GM18861 (cell line): ENCODE measurements at regions not wholly inside any gene's neighbourhood (a gene's known extent, or its start where the extent isn't known, plus 50 kb on each side); places are given as distances from the start of the nearest gene placed in this dataset.

ENCODE experiments used
- ATAC-seq: cut with Tn5 transposase; IDR thresholded peaks from one replicate; pipeline ENCODE4 v1.9.1; 2021; ENCODE audit not compliant: unreplicated experiment

DNA sequence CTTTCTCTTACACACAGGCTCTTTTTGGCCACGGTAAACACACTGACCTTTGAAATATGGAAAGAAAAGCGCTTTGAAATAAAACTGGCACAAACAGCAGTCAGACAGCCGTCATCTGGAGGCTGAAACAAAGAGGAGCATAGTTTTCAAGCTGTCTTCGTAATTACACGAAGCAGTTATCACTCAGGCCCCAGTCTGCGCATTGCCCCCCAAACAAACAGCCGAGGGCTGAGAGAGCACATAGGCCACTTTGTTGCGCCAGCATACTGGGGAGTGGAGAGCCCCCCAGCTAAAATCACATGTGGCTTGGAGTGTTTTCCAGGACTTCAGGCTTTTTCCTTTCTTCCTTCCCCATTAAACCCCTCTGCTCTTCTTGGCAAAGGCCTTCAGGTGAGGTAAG is 142.9 kb upstream of the BTG1 start:
- ATAC-seq: no peak

DNA sequence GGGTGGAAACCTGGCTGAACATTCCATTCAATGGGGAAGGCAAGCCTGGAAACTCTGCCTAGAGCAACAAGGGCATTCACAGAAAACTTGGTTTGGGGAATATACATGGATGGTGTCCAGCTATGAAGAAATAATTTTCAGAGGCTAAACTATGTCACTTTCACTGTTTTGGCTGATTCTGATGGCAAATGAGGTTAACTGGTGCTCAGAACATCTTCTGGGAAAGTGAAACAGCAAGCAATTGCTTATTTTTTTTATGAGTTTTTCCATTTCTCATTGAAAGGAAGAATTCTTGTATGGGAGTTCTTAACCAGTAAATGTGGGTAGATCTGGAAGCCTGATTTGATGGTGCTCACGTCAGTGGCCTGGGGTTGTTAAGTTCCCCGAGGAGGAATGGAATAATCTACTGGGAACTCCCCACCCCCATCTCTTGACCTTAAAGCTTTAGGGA is 132.8 kb upstream of the BTG1 start:
- ATAC-seq: no peak

DNA sequence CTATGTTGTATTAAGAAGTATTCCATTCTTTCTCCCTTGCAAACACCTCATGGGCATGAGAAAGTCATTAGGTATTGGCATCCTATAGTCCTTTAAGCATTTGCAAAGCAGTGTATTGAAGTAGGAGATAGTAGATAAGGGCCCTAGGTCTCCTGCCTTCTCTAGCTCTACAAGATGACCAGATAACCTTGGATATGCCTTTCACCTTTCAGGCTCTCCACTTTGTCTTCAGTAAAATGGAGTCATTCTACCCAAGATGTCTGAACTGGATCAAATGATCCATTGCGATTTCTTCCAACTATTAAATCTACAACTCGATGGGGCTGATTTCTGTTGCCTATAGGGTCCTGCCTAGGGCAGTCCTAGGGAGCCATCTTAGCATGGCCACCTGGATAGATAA is 132.1 kb upstream of the BTG1 start:
- no peak for ATAC-seq

DNA sequence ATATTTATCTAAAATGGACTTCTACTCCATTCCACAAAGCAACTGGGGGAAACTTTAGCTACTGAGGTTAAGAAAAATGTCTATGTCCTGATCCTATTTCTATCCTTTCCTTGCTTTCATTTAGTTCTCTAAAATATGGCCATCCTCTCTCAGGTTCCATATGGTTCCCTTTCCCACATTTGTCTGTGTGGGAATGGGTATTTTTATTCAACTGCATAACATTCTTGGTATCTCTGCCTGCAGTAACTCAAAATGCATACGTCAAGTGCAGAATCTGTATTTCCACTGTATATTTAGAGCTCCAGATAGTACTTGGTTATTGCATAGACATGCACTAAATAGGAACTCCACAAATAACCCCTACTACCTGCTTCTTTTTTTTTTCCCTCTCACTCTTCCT is 130.6 kb upstream of the BTG1 start:
- no peak for ATAC-seq

DNA sequence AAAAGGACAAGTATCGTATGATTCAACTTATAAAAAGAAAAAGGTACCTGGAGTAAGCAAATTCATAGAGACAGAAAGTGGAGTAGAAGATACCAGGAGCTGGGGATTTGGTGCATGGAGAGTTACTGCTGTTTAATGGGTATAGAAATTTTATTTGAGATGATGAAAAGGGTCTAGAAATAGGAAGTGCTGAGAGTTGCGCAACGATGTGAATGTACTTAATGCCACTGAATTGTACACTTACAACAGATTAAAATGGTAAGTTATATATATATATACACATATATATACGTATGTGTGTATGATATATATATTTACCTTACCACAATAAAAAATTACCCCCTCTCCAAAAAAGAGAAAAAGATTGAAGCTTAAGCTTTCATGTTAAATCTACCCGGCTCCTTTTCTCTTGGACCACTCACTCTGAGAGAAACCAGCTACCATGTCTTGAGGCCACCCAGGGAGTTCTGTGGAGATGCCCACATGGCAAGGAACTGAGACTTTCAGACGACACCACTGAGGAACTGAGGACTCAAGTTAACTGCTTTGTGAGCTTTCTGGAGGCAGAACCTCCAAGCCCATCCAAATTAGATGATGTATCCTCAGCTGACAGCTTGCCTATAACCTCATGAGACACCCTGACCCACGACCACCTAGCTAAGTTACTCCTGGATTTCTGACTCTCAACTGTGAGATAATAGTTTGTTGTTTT is 130.0 kb upstream of the BTG1 start:
- no peak for ATAC-seq

DNA sequence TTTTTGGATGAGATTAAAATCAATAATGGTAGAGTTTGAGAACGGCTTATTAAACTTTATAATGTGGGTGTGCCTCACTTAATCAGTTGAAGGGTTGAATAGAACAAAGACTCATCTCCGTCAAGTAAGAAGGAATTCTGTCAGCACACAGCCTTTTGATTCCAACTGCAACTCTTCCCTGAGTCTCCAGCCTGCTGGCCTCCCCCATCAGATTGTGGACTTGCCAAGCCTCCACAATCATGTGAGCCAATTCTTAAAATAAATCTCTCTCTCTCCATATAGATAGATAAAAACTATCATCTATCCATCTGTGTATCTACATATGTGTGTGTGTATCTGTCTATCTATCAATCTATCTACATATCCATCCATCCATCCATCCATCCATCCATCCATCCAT is 127.4 kb upstream of the BTG1 start:
- no peak for ATAC-seq

DNA sequence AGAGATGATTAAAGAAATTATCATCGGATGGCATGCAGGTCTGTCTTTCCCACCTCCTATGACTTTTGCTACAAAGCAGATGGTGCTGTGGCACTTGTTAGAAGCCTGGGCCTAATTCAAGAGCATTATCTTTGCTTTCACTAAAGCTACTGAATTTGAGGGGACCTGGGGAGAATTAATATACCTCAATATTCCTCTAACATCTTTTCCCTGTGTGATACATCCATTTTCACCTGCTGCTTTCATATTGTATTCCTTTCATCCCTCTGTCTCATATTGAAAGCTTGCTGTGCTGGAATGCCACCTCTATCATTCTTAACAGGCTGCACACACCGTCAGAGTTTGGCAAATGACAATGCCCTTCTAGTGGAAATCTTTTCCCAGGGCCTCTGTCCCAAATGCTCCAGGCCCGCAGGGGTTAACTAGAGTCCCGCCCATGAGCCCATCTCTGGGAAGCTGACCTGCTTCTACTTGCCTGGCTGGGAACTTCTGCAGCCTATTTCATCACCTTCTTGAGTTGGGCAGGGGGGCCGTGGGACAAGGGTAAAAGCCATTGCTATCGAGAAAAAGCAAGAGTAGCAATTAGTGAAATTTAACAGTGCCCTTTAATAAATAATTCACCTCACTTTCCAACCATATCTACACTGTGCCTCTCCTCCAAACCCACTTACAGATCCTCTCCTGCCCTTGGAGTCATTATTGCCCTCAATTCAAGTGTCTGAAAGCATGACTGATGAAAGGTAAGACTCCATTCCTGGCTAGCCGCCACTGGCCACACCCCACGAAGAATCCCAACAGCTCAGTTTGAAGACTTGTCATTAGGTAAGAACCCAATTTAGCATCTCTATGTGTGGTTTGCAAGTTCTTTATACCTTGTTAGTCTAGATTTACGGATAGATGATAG is 126.7 kb upstream of the BTG1 start:
- no peak for ATAC-seq

DNA sequence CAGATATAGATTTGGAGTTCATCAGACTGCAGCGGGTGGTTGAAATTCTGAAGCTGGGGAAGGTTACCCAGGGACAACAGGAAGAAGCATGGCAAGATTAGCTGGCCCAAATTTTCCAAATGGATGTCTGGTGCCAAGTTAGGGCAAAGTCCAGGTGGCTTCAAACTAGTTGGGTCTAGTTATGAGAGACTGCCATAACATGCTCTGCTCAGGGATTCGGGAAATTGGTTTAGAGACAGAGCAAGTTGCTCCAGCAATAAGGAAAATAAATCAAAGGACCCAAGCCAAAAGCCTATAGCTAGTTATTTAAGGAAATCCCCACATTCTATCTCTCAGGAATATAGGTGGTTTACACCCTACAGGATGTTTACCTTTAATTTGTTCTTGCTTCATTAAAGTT is 125.7 kb upstream of the BTG1 start:
- no peak for ATAC-seq

DNA sequence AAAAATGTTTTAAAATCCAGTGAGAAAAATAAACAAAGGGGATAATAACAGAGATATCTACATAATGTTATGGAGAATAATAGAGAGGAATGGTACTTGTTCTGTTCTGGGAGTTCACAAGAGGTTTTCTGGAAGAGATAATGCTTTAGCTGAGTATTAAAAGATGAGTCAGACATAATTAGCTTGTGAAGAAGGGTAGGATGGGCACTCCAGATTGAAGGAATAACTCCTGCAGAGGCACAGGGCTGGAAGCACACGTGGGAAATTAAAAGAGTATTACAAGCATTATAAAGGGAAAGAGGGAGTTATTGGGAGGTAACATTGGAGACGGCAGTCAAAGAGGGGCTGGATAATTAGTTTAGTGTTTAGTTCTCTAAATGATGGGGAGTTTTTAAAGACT is 124.9 kb upstream of the BTG1 start:
- no peak for ATAC-seq

DNA sequence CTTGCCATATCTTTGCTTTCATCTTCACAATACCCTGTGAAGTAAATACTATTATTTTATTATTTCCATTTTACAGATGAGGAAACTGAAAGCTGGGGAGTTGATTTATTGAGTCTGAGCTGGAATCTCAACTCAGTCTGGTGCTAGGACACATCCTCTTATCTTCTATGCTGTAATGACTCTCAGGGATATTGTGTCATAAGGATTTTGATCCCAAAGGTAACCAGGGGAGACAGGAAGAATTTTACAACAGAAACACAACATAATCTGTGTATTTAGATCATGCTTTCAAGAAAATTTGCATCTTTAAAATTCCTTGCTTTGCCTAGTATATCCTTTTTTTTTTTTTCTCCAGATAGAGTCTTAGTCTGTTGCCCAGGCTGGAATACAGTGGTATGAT is 123.3 kb upstream of the BTG1 start:
- ATAC-seq: no peak

DNA sequence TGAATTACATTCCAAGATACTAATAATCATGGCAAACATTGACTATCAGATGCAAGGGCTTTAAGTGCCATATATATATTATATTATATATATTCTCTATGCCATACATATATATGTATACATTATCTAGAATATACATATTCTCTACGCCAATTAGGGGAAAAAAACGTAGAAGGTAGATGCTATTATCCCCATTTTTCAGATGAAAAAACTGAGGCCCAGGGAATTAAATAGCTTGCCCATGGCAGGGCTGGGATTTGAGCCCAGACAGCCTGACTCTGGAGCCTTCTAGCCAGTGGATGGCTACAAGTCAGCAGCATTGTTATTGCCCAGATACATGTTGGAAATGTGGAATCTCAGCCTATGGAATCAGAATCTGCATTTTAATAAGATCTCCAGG is 116.0 kb upstream of the BTG1 start:
- no peak for ATAC-seq

DNA sequence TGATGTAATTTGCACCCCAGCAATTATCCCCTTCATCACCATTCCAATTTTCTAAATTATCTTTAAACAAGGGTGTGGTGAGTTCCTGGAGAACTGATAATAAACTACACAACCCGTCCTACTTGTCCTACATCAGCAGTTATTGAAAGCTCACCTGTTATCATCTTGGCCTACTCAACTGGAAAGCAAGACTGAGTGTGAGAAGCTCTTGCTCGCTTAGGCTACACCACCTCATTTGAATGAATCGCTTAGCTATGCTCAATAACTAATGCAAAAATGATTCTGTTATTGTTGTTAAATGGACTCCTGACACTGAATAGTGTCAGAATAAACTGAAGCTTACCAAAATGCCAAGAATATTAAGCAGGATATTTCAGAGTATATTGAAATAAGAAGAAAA is 115.4 kb upstream of the BTG1 start:
- no peak for ATAC-seq

DNA sequence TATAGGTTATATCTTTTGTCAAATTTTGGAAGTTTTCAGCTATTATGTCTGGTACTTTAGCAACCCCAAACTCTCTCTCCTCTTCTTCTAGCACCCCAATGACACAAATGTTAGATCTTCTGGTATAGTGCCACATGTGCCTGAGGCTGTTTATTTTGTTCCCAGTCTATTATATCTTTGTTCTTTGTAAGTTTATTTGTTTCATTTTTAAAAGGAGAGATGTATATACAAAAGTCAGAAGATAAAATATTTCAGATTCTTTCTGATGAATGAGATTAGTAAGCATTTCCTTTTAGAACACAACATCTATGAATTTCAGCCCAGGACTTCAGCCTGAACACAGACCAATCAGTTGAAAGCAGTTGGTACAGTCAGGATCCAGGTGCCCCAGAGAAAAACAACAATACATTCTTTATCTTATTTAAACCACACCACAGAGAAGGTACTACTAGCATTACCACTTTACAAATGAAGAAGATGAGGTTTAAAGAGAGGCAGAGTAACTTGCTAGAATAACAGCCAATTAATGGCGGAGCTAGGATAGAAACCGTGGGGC is 114.1 kb upstream of the BTG1 start:
- no peak for ATAC-seq

DNA sequence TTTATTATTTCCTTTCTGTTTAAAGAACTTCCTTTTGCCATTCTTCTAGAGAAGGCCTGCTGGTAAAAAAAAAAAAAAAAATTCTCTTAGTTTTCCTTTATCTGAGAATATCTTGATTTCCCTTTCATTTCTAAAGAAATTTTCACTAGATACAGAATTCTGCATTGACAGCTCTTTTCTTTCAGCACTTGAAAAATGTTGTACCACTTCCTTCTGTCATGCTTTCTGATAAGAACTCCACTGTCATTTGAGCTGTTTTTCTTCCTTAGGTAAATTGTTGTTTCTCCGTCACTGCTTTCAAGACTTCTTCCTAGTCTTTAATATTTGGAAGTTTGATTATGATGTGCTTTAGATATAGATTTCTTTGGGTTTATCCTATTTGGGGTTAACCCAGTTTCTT is 113.6 kb upstream of the BTG1 start:
- no peak for ATAC-seq

DNA sequence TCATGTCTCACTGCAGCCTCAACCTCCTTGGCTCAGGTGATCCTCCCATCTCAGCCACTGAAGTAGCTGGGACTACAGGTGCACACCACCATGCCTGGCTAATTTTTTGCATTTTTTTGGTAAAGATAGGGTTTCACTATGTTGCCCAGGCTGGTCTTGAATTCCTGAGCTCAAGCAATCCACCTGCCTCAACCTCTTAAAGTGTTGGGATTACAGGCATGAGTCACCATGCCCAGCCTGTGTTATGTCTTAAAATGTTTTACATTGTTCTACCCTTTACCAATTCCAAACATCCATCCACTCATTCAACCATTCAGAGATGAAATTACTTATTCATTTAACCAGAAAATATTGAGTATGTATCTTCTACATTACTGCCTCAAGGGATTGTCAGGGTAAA is 111.6 kb upstream of the BTG1 start:
- ATAC-seq: no peak

DNA sequence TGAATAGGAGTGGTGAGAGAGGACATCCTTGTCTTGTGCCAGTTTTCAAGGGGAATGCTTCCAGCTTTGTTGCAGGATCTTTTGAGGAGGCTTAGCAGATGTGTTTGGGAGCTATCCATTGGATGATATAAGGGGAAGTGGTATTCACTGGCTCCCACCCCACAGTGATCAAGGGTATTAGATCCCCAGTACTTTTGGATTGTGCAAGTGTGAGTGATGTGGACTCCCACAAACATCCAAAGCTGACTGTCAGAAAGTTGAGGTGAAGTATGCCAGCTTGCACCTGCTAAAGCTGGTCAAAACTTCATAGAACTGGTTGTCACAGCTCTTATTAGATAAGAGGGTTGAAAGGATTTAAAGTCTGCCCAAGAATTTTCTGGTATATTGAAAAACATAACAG is 110.1 kb upstream of the BTG1 start:
- ATAC-seq: no peak

DNA sequence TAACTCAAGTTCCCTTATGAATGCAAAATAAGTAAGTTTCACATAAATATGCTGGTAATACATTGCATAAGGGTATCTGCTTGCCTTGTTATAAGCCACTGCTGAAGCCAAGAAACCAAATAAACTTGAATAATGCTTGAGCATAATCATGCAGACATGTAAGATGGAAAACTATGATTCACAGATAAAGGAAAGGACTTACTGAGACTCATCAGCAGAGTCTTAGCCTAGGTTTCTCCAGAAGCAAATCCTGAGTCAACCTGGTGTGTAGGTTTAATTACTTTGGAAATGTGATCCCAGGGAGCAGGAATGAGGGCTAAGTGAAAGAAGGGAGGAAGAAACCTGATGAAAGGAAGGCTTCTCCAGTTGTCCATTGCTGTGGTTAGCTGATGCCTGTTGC is 107.7 kb upstream of the BTG1 start:
- ATAC-seq: no peak

DNA sequence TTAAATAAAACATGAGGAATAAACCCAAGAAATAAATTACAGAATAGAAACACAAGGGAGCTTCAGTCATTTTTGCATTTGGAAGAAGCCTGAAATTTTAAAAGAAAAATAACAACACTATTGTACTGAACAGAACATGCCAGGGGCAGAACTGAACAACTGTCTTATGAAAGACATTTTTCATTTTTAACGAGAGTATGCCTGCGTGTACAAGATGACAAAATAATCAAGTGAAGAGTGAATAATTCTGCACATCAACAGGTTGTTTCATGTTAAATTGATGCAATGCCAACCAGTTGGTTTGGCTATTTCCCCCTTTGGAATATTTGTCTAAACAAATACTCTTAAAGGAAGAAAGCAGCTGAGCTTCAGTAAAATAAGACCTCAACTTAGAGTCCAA is 103.3 kb upstream of the BTG1 start:
- no peak for ATAC-seq

DNA sequence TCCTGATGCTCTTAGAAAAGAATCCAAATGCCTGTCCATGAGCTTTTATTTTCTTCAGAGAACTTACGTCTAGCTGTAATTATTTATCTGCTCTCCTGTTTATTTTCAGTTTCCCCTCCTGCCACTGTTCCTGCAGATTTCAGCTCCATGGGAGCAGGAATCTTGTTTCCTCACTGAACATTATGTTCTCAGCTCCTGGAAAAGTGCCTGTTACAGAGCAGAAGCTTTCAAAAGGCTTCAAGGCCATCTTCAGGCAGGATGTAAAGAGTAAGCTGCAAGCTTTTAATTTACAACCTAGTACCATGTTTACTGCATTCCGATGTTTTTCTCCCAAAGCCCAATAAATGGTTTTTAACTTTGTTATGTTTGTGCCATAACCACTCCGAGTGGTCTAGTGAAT is 98.4 kb upstream of the BTG1 start:
- ATAC-seq: no peak

DNA sequence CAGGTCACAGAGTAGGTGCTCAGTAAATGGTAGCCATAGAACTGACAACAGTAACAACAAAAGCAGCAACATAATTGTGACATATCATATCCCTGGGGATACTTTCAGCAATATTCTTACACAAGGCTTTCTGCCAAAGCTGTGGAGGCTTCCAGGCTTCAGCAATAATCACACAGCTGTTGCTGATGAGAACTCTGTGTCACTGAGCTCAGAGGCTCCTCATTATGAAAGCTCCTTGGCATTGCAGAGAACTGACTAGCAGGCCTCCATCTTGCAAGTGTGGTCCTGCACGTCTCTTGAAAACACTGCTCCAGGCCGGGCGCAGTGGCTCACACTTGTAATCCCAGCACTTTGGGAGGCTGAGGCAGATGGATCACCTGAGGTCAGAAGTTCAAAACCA is 97.3 kb upstream of the BTG1 start:
- no peak for ATAC-seq

DNA sequence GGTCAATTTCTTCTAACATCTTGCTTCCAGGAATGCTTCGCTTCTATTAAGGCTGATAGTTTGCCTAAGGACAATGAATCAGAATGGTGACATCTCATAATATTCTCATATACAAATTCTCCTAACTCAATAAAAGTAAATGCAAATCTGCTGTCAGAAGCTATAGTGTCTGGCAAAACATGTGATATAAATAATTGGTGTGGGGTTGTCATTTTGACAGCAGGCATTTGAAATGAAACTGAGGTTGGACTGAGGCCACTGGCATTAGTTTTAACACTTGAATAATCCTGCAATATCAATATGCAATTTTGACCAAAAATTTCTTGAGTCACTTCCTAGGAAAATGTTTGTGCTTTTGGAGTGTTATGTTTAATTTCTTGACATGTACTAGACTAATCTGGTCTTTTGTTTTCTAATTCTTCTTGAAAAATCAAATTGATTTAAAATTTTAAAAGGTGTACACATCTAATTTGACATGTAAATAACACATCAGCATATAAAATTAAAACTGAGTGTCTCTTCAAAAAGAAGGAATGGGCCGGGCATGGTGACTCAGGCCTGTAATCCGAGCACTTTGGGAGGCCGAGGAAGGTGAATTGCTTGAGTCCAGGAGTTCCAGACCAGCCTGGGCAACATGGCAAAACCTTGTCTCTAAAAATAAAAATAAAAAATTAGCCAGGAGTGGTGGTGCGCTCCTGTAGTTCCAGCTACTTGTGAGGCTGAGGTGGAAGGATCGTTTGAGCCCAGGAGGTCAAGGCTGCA is 92.3 kb upstream of the BTG1 start:
- ATAC-seq: no peak
